Memory B cell (primary cell): ENCODE measurements at regions not wholly inside any gene's neighbourhood (a gene's known extent, or its start where the extent isn't known, plus 50 kb on each side); places are given as distances from the start of the nearest gene placed in this dataset.

ENCODE experiments used
- ATAC-seq: fragments of 150-1000 bp; cut with Tn5 transposase; 2 replicates; pipeline ENCODE4 v1.10.0; 2021; ENCODE audit warnings: low read depth, mild to moderate bottlenecking, moderate library complexity
- DNase-seq, 2 donors: peaks; one replicate each; pipeline ENCODE4 v3.0.0; 2022; ENCODE audit warnings: low spot score in 2 of 2
- H3K27ac Mint-ChIP-seq: one replicate; pipeline ENCODE4 v1.8.0; 2022; ENCODE audit warnings: mild to moderate bottlenecking, moderate library complexity, mixed read lengths
- H3K27me3 Mint-ChIP-seq: one replicate; pipeline ENCODE4 v1.8.0; 2022; ENCODE audit warnings: mixed read lengths
- H3K36me3 Mint-ChIP-seq: one replicate; pipeline ENCODE4 v1.8.0; 2022; ENCODE audit warnings: mild to moderate bottlenecking, mixed read lengths
- H3K4me1 Mint-ChIP-seq: one replicate; pipeline ENCODE4 v1.8.0; 2022; ENCODE audit warnings: mixed read lengths
- H3K4me3 Mint-ChIP-seq: one replicate; pipeline ENCODE4 v1.8.0; 2022; ENCODE audit warnings: mild to moderate bottlenecking, moderate library complexity, mixed read lengths
- H3K9me3 Mint-ChIP-seq: one replicate; pipeline ENCODE4 v1.8.0; 2022; ENCODE audit warnings: mixed read lengths

- Mint-ChIP-seq H3K36me3 (no peaks in the 10 kb centered on the region), H3K4me3 (no peak overlapping the region), H3K9me3 (no peaks in the 10 kb centered on the region), H3K27ac (no peak overlapping the region), H3K4me1 (no peaks in the 10 kb centered on the region), H3K27me3 (peaks cover 3% of the 10 kb centered on the region)
- DNase-seq = peak; percentile 14 to 31
- ATAC-seq = no peak
These were observed 117.1 kb upstream of the EEF1E1 start for GRCh38 chr6:8219352-8219943.

- peaks cover 5% of the 10 kb centered on the region for H3K27me3 Mint-ChIP-seq
- DNase-seq = no peak
- H3K9me3 Mint-ChIP-seq = no peaks in the 10 kb centered on the region
- no peak overlapping the region for H3K27ac Mint-ChIP-seq
- H3K4me1 Mint-ChIP-seq = no peaks in the 10 kb centered on the region
- no peaks in the 10 kb centered on the region for H3K36me3 Mint-ChIP-seq
- H3K4me3 Mint-ChIP-seq = no peak overlapping the region
- ATAC-seq = no peak
These were observed 116.5 kb upstream of the EEF1E1 start for GRCh38 chr6:8218861-8219260.

DNA sequence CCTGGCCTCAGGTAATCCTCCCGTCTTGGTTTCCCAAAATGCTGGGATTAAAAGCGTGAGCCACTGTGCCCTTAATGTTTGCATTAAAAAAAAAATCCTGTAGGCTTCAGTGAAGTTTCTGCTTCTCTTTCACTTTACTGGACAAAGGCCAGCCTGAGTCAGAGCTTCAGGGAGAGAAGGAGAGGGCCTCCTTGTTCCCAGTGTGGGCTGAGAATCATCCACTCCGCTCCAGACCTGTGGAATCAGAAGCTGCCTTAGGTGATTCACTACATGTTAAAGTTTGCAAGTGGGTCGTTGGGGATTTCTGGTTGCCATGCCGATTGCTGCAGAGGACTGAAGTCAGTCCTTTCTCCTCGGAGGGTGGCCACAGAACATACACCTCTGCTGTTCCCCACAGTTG, 113.3 kb upstream of the EEF1E1 start:
- H3K36me3 Mint-ChIP-seq = no peaks in the 10 kb centered on the region
- no peaks in the 10 kb centered on the region for H3K9me3 Mint-ChIP-seq
- H3K27ac Mint-ChIP-seq = no peak overlapping the region
- H3K4me3 Mint-ChIP-seq = no peak overlapping the region
- DNase-seq = no peak
- H3K4me1 Mint-ChIP-seq = no peaks in the 10 kb centered on the region
- ATAC-seq = no peak
- peaks cover 7% of the 10 kb centered on the region for H3K27me3 Mint-ChIP-seq

GRCh38 chr6:8213995-8214394, 111.6 kb upstream of the EEF1E1 start:
- H3K36me3 Mint-ChIP-seq = no peaks in the 10 kb centered on the region
- no peak overlapping the region for H3K27ac Mint-ChIP-seq
- no peak overlapping the region for H3K4me3 Mint-ChIP-seq
- no peaks in the 10 kb centered on the region for H3K4me1 Mint-ChIP-seq
- peaks cover 7% of the 10 kb centered on the region for H3K27me3 Mint-ChIP-seq
- ATAC-seq (no peak), DNase-seq (no peak)
- H3K9me3 Mint-ChIP-seq = no peaks in the 10 kb centered on the region

DNA sequence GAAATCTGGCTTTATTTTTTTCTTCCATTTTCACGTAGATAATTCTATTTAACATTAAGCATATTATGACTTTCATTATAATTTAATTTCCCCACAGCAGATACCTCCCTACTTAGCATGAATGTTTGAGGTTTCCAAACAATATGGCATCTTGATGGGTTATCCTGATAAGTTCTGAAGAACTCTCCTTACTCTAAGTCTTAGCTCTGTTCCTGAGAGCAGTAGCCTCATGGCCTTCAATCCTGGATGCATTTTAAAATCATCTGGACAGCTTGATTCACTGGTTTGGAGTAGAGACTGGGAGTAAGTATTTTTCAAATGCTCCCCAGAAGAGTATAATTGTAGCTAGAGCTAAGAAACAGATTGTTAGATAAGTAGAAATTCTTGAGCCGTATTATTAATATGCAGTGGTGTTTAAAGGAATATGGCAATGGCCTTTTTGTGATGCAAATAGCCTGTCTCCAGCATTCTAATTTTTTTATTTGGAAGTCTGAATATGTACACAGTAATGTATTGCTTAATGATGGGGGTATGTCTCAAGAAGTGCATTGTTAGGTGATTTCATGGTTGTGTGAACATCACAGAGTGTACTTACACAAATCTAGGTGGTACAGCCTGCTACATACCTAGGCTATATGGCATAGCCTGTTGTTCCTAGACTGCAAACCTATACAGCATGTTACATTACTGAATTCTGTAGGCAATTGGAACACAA, 110.5 kb upstream of the EEF1E1 start:
- Mint-ChIP-seq H3K4me1 (no peaks in the 10 kb centered on the region), H3K36me3 (no peaks in the 10 kb centered on the region), H3K9me3 (no peaks in the 10 kb centered on the region), H3K27ac (no peak overlapping the region), H3K27me3 (peaks cover 7% of the 10 kb centered on the region), H3K4me3 (no peak overlapping the region)
- DNase-seq (no peak), ATAC-seq (no peak)

DNA sequence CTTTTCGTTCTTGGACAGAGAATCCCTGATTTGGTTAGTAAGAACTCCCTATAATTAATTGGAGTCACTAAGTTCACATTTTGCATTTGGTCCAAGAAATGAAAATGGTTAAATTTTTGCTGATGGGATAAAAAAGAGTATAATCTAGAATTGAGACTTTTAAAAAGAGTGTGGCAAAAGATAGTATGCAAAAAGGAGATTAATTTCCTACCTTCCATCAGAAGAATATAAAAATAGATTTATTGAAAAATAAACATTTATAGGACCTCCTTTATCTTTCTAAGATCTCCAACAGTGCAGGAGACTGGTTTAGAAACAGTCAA, 105.5 kb upstream of the EEF1E1 start:
- DNase-seq = no peak
- H3K27ac Mint-ChIP-seq = no peak overlapping the region
- H3K36me3 Mint-ChIP-seq = no peaks in the 10 kb centered on the region
- H3K4me1 Mint-ChIP-seq = no peaks in the 10 kb centered on the region
- peaks cover 13% of the 10 kb centered on the region for H3K27me3 Mint-ChIP-seq
- H3K4me3 Mint-ChIP-seq = no peak overlapping the region
- ATAC-seq = no peak
- no peaks in the 10 kb centered on the region for H3K9me3 Mint-ChIP-seq

GRCh38 chr6:8207191-8207868, 105.0 kb upstream of the EEF1E1 start:
- ATAC-seq = no peak
- H3K9me3 Mint-ChIP-seq = no peaks in the 10 kb centered on the region
- no peak for DNase-seq
- H3K36me3 Mint-ChIP-seq = no peaks in the 10 kb centered on the region
- H3K27me3 Mint-ChIP-seq = peaks cover 13% of the 10 kb centered on the region
- no peaks in the 10 kb centered on the region for H3K4me1 Mint-ChIP-seq
- H3K4me3 Mint-ChIP-seq = no peak overlapping the region
- no peak overlapping the region for H3K27ac Mint-ChIP-seq

- H3K4me3 Mint-ChIP-seq = no peak overlapping the region
- H3K9me3 Mint-ChIP-seq = no peaks in the 10 kb centered on the region
- H3K36me3 Mint-ChIP-seq = no peaks in the 10 kb centered on the region
- no peak for ATAC-seq
- H3K4me1 Mint-ChIP-seq = no peaks in the 10 kb centered on the region
- DNase-seq = no peak
- no peak overlapping the region for H3K27ac Mint-ChIP-seq
- H3K27me3 Mint-ChIP-seq = peaks cover 17% of the 10 kb centered on the region
These were observed 101.0 kb upstream of the EEF1E1 start for GRCh38 chr6:8203337-8203736.

DNA sequence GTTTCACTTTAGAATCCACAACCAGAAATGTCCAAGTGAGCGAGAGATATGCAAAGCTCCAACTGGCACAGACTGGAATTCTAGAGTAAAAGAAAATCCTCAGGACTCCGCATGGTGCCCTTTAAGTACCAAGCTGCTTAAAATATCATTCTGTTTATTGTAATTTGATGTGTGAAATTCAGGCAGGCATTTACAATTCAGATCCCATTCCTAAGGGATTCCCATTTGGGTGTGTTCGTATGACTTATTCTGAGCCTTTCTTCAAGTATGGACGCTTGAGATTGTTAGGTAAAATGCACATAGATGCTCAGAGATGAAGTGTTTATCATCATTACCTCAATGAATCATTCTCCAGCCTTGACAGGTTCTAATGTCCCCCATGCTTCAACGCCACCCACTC, 99.3 kb upstream of the EEF1E1 start:
- no peak for ATAC-seq
- H3K27ac Mint-ChIP-seq = no peak overlapping the region
- no peak for DNase-seq
- H3K36me3 Mint-ChIP-seq = no peaks in the 10 kb centered on the region
- peaks cover 14% of the 10 kb centered on the region for H3K27me3 Mint-ChIP-seq
- no peaks in the 10 kb centered on the region for H3K4me1 Mint-ChIP-seq
- no peak overlapping the region for H3K4me3 Mint-ChIP-seq
- no peaks in the 10 kb centered on the region for H3K9me3 Mint-ChIP-seq

DNA sequence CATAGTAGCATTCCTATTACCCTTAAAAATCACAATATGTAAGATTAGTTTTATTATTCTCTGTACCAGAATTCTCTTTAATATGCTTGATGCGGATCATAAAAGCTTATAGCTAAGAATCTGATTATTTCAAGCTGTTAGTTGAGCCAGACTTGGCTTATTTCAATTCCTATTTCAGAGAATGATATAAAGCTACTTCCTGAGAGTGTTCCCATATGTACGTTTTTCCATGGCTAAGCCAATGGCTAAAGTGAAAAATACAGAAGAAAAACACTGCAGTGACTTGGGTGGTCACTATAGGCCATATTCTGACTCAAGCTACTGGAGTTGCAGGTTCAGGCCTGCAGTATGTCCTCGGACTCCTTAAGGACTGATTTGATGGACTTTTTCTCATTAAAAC, 97.9 kb upstream of the EEF1E1 start:
- ATAC-seq (no peak), DNase-seq (no peak)
- no peak overlapping the region for H3K4me3 Mint-ChIP-seq
- no peaks in the 10 kb centered on the region for H3K36me3 Mint-ChIP-seq
- no peaks in the 10 kb centered on the region for H3K4me1 Mint-ChIP-seq
- H3K27ac Mint-ChIP-seq = no peak overlapping the region
- no peaks in the 10 kb centered on the region for H3K9me3 Mint-ChIP-seq
- peaks cover 14% of the 10 kb centered on the region for H3K27me3 Mint-ChIP-seq

DNA sequence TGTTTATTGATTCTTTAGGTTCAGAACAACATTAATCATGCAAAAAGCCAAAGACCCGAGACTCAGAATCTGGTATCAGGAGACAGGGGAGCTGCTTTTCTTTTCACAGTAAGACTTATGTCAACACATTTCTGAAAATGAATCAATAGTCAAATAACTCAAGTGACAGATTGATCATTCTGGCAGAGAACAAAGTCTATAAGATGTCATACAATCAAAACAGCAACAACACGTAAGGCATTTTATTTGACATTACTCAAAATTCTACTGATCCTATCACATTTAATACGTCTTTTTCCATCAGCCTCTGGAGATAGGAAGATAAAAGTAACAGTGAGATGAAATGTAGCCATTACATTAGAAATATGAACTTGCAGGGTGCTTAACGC, 93.4 kb upstream of the EEF1E1 start:
- Mint-ChIP-seq H3K4me3 (no peak overlapping the region), H3K36me3 (no peaks in the 10 kb centered on the region), H3K4me1 (no peaks in the 10 kb centered on the region), H3K27me3 (peaks cover 17% of the 10 kb centered on the region), H3K9me3 (no peaks in the 10 kb centered on the region), H3K27ac (no peak overlapping the region)
- DNase-seq = no peak
- ATAC-seq = no peak

DNA sequence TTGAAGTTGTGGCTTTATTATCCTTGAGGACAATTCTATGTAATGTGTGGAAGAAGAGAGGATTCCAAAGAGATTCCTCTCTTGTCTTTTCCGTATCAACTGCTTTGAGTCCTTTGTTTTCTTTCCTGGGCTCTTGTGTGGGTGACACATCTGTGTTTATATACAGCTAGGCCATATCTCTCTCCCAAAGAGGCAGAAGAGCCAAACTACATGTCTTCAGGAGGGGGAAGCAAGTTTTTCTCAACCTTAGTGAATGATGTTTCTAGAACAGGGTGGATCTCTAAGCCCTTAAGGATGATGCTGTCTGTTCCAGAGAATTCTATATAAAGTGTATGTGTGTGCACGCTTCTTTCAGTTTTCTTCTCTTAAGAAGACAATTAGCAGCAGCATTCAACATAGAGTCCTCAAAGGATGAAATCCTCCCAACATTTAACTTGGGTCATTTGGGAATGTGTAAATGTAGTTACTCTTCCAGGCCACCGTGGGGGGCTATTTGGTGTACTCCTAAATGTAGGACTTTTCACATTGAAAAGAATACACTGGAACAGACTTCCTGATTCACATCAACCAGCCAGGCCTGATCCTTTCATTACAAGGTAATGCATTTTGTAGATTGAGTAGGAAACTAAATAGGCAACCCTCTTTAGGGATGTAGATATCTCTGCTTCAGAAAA, 92.8 kb upstream of the EEF1E1 start:
- Mint-ChIP-seq H3K9me3 (no peaks in the 10 kb centered on the region), H3K4me3 (no peak overlapping the region)

DNA sequence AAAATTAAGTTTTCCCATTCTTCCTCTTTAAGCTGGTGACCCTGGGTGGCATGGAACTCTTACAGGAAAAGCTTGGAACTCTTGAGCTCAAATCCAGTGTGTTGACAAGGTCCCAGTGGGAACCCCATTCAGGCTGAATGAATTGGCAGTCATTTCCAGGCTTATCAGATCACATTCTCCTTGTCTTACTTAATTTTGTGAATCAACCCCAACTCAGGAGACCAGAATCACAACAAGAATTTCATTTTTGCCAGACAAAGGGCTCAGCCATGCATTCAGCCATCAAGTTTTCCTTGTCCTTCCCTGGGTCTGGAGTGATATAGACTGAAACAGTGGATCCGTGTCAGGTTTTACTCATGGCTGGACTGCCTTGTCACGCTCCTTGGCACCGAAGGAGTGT, 92.1 kb upstream of the EEF1E1 start:
- no peak for DNase-seq
- Mint-ChIP-seq H3K4me1 (no peaks in the 10 kb centered on the region), H3K4me3 (no peak overlapping the region), H3K27me3 (peaks cover 13% of the 10 kb centered on the region), H3K27ac (no peak overlapping the region), H3K36me3 (no peaks in the 10 kb centered on the region), H3K9me3 (no peaks in the 10 kb centered on the region)
- no peak for ATAC-seq

More for the DNA sequence above, 92.8 kb upstream of the EEF1E1 start:
- H3K27me3 Mint-ChIP-seq = peaks cover 15% of the 10 kb centered on the region
- H3K4me1 Mint-ChIP-seq = no peaks in the 10 kb centered on the region
- no peak for ATAC-seq
- H3K36me3 Mint-ChIP-seq = no peaks in the 10 kb centered on the region
- DNase-seq = no peak
- H3K27ac Mint-ChIP-seq = no peak overlapping the region

DNA sequence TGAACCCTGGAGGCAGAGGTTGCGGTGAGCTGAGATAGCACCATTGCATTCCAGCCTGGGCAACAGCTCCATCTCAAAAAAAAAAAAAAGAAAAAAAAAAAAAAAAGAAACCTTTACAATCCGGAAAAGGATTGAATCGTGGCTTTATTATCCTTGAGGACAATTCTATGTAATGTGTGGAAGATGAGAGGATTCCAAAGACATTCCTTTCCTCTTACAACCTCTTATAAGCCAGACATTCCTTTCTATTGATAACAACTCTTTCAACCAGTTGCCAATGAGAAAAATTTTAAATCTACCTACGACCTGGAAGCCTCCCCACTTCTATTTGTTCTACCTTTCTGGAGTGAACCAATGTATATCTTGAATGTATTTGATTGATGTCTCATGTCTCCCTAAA, 91.2 kb upstream of the EEF1E1 start:
- Mint-ChIP-seq H3K9me3 (no peaks in the 10 kb centered on the region), H3K27ac (no peak overlapping the region), H3K27me3 (peaks cover 12% of the 10 kb centered on the region), H3K36me3 (no peaks in the 10 kb centered on the region), H3K4me3 (no peak overlapping the region), H3K4me1 (no peaks in the 10 kb centered on the region)
- no peak for DNase-seq
- ATAC-seq = no peak
